GM08714 (cell line): ENCODE measurements at regions not wholly inside any gene's neighbourhood (a gene's known extent, or its start where the extent isn't known, plus 50 kb on each side); places are given as distances from the start of the nearest gene placed in this dataset.

Source experiments
- H3K4me3 ChIP-seq: fragments of 200-500 bp; sonication (Bioruptor generic); 2 replicates; pipeline ENCODE4 v1.5.1; 2014; ENCODE audit warnings: mild to moderate bottlenecking, low read length, inconsistent platforms
- ZNF274 ChIP-seq: IDR thresholded peaks from 2 replicates; pipeline ENCODE4 v1.6.1; 2012; ENCODE audit warnings: mild to moderate bottlenecking, low read depth, low read length

DNA sequence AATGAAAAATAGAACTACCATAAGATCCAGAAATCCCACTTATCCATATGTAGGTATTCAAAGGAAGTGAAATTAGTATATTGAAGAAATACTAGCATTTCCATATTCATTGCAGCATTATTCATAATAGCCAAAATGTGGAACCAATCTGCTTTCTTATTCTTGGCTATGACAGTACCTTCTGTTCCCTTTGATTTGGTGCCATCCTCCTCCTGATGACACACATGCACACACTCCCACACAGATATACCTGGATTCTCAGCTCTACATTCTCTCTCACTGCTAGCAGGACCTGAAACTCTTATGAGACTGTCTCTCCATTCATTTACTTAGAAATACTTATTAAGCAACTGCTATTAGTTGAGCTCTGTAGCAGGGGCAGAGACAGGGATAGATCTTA, 582.6 kb upstream of the TENM4 start:
- no peak overlapping the region for H3K4me3 ChIP-seq
- no peak for TF ChIP-seq ZNF274

DNA sequence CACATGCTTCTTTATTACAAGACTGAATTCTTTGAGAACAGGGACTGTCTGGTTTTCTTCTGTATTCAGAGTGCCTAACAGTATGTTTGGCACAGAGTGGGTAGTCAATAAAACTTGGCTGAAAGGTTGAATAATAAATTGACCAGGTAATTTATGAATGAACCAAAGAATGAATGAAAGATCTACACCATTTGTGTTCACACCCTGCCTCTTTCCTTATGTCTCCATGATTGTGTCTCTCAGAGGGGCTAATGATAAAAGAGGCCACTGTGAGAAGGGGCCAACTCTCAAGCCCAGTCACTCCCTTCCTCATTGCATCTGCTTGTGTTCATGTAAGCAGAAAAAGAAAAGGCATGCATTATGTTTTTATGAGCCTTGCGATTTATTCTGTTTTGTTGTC, 569.7 kb upstream of the TENM4 start:
- H3K4me3 ChIP-seq = no peak overlapping the region
- no peak for TF ChIP-seq ZNF274

DNA sequence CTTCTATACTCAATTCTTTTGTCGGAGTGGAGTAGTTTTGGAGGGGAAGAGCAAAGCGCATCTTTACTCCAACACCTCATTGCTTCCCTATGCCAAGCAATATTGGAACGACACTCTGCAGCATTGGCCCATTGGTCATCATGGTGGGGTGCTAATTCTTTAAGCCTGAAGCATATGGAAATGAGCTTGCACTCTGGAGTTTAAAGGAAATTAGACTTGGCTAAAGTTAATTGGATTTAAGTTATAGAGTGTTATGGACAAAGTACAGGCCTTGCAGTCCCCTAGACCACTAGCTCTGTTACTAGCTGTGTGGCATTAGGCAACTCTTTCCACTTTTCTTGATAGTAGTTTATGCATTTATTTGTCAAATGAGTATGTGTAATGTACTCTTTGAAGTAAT, 568.3 kb upstream of the TENM4 start:
- no peak overlapping the region for H3K4me3 ChIP-seq
- no peak for TF ChIP-seq ZNF274

DNA sequence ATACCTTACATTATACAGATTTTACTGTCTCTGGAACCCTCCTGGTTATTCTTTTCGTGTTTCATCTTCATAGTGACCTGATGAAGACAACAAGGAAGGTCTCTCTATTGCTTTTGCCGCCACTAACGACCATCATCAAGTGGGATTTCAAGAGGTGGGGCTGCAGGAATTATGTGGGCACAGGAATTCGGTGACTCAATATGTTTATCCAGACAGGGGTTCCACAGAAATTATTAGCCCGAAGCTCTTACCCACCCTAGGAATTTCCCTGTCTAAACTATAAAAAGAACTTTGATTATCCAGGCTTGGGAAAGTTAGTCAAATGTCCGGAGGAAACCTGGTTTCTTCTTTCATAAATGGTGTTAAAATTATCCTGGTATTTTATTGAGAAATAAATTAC, 566.8 kb upstream of the TENM4 start:
- TF ChIP-seq ZNF274 = no peak
- H3K4me3 ChIP-seq = no peak overlapping the region

DNA sequence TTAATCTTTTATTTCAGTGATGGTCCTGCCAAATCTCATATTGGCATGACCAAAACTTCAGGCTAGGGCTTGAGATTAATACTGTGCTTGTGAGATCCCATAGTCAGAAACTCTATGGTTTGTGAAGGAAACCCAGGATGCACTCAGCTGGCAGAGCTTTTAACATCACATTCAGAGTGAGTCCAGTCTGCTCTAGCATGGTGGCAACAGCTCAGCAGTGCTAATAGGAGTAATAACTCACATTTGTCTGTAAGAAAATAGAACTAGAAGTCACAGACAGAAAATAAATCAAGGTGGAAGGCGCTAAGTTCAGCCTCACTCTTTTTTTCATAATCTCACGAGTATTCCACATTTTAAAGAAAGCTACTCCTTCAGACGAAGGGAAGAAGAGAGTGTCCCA, 549.3 kb upstream of the TENM4 start:
- no peak for TF ChIP-seq ZNF274
- H3K4me3 ChIP-seq = no peak overlapping the region

DNA sequence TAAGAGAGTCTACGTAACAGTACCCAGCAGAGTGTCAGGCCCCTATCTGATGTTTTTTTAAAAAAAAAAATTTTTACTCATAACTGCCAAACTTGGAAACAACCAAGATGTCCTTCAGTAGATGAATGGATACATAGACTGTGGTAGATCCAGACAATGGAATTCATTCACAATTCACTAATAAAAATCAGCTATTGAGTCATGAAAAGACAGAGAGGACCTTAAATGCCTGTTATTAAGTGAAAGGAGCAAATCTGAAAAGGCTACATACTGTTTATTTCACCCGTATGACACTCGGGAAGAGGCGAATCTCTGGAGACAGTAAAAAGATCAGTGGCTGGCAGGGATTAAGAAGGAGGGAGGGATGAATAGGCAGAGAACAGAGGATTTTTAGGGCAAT, 541.4 kb upstream of the TENM4 start:
- TF ChIP-seq ZNF274 = no peak
- no peak overlapping the region for H3K4me3 ChIP-seq

DNA sequence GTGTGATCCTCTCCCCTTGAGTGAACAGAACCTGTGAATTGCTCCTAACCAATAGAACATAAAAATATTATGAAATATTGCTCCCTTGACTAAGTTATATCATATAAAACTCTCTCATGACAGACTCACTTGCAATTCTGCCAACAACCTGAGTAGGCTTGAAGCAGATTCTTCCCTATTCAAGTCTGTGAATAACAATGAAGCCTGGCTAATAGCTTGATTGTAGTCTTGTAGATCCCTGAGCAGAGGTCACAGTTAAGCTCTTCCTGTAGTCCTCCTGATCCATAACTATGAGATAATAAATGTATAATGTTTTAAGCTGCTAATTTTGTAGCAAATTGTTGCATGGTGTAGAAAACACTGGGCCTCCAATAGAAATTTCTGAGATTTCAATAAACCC, 540.1 kb upstream of the TENM4 start:
- no peak overlapping the region for H3K4me3 ChIP-seq
- no peak for TF ChIP-seq ZNF274

DNA sequence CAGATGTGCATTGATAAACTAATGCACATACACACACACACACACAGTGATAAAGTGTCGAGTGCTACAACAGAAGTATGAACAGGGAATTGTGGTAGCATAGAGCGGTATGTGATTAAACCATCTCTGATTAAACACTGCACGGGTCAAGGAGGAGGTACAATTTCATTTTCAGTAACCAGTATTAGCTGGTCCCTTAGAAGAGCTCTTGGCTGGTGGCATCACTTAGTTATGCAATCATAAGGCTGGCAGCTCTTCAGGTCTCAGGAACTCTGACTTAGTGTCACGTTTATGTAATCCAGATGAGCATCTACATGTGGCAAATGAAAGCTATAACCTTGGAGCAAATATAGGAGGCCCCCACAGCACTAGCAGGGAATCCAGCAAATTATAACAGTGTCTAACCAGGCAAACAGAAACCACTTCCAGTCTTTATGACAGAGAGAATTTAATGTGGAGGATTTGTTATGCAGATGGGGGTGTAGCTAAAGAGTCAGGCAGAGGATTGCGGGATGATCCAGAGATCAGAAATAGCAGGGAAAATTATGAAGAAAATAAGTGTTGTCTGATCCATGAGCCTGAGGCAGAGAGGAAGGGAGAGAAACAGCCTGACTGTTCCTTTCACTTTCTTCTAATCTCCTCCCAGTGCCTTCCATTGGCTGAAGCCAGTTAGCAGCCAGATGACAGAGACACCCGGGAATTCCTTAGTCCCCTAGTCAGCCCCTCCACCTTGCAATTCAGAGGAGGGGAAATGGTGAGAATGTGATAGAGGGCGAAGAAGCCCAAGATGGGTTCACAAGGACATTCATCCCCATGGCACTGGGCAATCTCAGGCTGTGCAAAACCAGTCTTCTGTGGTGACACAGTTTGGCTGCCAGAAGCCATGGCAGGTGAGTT, 533.1 kb upstream of the TENM4 start:
- H3K4me3 ChIP-seq = no peak overlapping the region
- TF ChIP-seq ZNF274 = no peak

DNA sequence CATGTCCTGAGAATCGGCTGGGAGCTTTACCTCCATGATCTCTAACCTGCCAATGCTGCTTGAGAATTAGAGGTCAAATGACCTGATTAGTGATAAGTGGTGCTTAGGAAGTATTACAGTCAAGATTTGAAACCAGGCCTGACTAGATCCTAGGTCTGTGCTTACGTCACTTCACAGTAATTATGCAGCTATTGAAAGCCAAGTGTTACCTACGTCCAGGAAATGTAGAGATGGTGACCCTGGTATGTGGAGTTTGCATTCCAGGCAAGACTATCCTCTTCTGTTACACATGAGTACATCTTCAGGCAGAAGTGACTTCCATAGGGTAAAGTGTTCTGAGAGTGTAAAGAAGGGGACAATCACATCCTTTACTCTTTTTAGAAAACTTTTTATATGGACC, 530.4 kb upstream of the TENM4 start:
- no peak overlapping the region for H3K4me3 ChIP-seq
- no peak for TF ChIP-seq ZNF274

DNA sequence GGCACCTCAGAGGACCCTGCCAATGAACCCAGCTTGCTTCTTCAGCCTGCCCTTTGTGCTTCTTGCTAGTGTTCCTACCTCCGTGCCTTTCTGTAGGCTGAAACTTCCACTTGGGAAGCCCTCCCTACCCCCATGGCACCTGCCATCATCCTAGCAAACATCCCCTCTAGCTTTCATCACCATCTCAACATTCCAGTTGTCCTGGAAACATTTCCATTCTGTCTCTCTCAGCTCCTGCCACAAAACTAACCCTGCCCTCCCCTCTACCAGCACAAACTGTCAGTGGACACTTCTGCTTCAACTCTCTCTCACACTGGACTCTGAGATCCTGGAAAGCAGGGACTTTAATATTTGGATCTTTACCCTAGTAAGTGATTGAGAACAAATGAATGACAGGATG, 525.8 kb upstream of the TENM4 start:
- TF ChIP-seq ZNF274 = no peak
- no peak overlapping the region for H3K4me3 ChIP-seq

DNA sequence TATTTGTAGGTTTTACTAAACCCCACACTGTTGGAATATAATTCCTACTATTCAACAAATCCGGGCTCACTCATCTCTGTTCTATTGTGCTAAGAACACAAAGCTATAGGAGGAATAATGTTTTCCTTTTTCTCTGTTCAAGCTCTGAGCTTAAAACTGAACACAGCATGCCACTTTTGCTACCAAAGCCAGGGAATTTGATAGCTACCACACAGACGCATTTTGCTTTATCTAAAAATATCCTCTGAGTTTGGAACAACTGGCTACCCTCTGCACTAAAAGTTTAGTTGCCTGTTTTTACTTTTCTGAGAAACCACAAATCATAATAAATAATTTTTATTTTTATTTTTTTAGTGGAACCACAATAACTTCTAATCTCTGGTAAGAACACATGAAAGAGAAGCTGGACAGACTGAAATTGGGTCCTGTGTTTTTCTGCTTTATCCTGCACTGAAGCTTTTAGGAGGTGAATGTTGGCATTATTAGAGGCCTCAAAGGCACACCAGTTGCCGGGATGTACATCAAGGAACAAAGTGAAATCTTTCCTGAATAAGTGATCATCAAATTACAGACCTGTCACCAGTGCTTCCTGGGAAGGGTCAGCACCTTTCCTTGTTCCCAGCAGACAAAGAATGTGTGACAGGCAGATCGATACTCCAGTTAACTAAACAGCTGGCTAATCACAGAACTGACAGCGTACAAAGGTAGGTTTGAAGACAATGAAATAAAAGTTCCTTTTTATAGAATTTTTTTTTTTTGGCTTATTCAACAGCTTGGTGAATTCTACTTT, 523.2 kb upstream of the TENM4 start:
- TF ChIP-seq ZNF274 = no peak
- H3K4me3 ChIP-seq = no peak overlapping the region

DNA sequence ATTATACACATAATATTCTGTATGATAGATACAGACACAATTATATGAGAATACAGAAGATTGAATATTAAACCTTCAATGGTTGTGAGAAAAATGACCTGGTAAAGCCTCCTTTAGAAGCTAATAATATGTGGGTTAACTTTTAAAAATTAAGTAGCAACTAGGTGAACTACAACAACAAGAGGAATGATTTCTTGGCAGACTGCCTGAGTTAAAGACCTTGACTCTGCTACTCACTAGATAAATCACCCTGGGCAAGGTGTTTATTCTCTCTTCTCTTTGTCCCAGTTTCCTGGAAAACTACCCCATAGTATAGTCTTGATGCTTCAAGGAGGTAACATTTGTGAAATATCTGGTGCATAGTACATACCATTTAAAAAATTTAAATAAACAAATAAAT, 519.6 kb upstream of the TENM4 start:
- no peak for TF ChIP-seq ZNF274
- no peak overlapping the region for H3K4me3 ChIP-seq

DNA sequence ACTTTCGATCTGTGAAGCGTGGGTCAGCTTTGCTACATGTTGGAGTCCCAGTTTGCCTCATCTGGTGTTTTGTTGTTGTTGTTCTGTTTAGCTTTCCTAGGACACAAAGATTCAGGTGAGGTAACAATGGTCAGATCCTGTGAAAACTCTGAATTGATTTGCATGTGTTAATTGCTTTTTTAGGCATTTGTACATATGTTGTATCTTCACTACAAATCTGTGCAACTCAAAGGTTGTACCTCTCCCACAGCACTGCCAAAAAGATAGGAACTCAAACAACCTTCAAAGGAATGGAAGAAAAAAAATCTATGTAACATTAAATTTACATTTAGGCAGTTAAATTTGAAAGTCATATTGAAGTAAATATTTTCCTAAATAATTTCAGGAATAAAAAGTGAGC, 518.5 kb upstream of the TENM4 start:
- TF ChIP-seq ZNF274 = no peak

DNA sequence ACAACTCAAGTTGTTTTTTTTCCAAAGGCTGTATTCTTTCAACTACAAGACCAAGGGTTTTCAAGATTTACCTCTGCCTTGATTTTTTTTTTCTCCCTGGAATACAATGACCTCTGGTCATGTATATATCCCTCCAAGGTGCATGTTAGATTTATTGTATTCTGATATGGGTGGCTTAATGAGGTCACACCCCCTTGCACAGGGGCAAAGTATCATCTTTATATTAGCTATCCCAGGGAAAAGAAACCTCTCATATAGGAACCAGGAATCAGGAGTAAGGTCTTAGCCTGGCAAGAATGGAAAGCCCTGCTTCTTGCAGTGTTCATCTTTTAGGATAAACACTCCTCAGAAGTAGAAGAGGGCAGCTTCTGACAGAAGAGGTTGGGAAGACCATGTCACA, 516.9 kb upstream of the TENM4 start:
- no peak overlapping the region for H3K4me3 ChIP-seq

More for the DNA sequence above, 518.5 kb upstream of the TENM4 start:
- no peak overlapping the region for H3K4me3 ChIP-seq

DNA sequence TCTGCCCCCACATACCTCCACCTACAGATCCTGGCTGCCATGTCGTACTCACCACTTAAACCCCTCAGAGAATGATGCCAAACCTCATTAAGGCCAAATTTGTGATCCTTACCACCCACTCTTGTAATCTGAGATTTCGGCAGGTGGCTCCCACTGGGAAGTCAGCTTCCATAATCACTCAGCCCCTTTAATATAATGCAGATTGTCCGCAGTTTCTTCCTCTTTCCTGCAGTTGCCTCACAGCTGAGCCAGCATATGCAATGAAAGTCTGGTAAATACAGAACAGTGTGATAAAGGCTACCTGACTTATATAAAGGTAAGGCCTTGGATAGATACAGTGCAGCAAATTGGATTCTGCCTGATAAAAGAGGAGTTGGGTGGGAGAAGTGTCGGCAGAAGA, 515.2 kb upstream of the TENM4 start:
- no peak overlapping the region for H3K4me3 ChIP-seq

More for the DNA sequence above, 516.9 kb upstream of the TENM4 start:
- no peak for TF ChIP-seq ZNF274

More for the DNA sequence above, 515.2 kb upstream of the TENM4 start:
- TF ChIP-seq ZNF274 = no peak
